ENCODE measurements at regions not wholly inside any gene's neighbourhood (a gene's known extent, or its start where the extent isn't known, plus 50 kb on each side); places are given as distances from the start of the nearest gene placed in this dataset.

- ChIA-PET SMC1A (ENCODE audit: uncharacterized antibody, unreplicated experiment) (interaction anchor here (0.8 to 3.5 kb wide), 7 partner anchors 13 to 105 kb away, joined by 3 to 16 read pairs (median 3); no protein-coding TSS in a partner anchor), CTCF (interaction anchor here (1.2 to 1.6 kb wide), 4 partner anchors 10 to 314 kb away, joined by 3 to 4 read pairs (median 4); no protein-coding TSS in a partner anchor), RAD21 (ENCODE audit: unreplicated experiment) (interaction anchor here (0.7 kb wide), 1 partner anchor 311 kb away, joined by 3 read pairs; no protein-coding TSS in a partner anchor), POLR2A (no interaction called here)
- Histone ChIP-seq H3K9me3 (replicated peaks; ENCODE audit: control insufficient read depth, insufficient read depth, low read length) (no peaks in the 10 kb centered on the region), H4K20me1 (ENCODE audit: control insufficient read depth, insufficient read depth) (no peaks in the 10 kb centered on the region), H3K27me3 (replicated peaks in 1 of 2; ENCODE audit: control insufficient read depth in 2 of 2, insufficient read depth in 2 of 2, low read length in 1 of 2) (no peaks in the 10 kb centered on the region), H3K79me2 (ENCODE audit: control insufficient read depth, insufficient read depth, low read length) (no peaks in the 10 kb centered on the region), H3K27ac (ENCODE audit: control insufficient read depth, insufficient read depth) (no peak overlapping the region), H3K4me3 (peak overlapping the region; percentile 49; the same call in 1 of the 2 replicates), H3K4me2 (ENCODE audit: control insufficient read depth, insufficient read depth) (peak overlapping the region; percentile 78), H3K36me3 (ENCODE audit: control insufficient read depth in 2 of 2, insufficient read depth in 2 of 2, low read length in 1 of 2) (no peaks in the 10 kb centered on the region), H3K9ac (ENCODE audit: control insufficient read depth, insufficient read depth, low read length) (no peak overlapping the region), H2AFZ (ENCODE audit: control insufficient read depth, low read depth, low read length) (peak overlapping the region; percentile 88), H3K4me1 (ENCODE audit: control insufficient read depth, insufficient read depth, low read length) (0 out of 2 replicates have a peak, but pooled peaks cover 3% of the 10 kb centered on the region)
- in situ Hi-C loops (cut with MboI), result no loop called here
- peak; percentile 49 for FAIRE-seq
- ATAC-seq, result peak; percentile 99
- TF ChIP-seq CEBPZ (IDR thresholded peaks at IDR 0.05; ENCODE audit: low read depth, low read length) (no peak), REST (IDR thresholded peaks at IDR 0.05; ENCODE audit: low read depth, low read length) (no peak), LARP7 (IDR thresholded peaks at IDR 0.05) (no peak), MXI1 (IDR thresholded peaks at IDR 0.05; ENCODE audit: low read depth, low read length) (no peak), KDM1A (IDR thresholded peaks at IDR 0.05; ENCODE audit: borderline replicate concordance) (no peak), MLLT1 (IDR thresholded peaks at IDR 0.05) (no peak), FOS (IDR thresholded peaks at IDR 0.05; ENCODE audit: borderline replicate concordance, extremely low read depth, insufficient read length) (no peak), ZBTB4 (CRISPR knock-in tag; IDR thresholded peaks at IDR 0.05) (no peak), FOXM1 (IDR thresholded peaks at IDR 0.05; ENCODE audit: low read depth, low read length) (no peak), USF1 (IDR thresholded peaks at IDR 0.05; ENCODE audit: borderline replicate concordance, extremely low read length, insufficient read depth, low read depth, low read length) (no peak), RAD21 (IDR thresholded peaks at IDR 0.05; ENCODE audit: insufficient read depth, low read depth, low read length) (no peak)
- BruUV-seq (replicated peaks), result no TSS peak
- DNase-seq (ENCODE audit: low read depth, low spot score), result no peak
- WGBS (ENCODE audit: insufficient coverage, insufficient replicate concordance, low lambda C conversion rate, missing lambda C conversion rate), result under 1% methylated on average over 20 of the region's 20 CpGs
- intact Hi-C loops (cut with micrococcal nuclease; ENCODE audit: unreplicated experiment), result no loop called here
Measured at GRCh38 chr10:62924344-62924748, 108.2 kb upstream of the EGR2 start.
